ENCODE measurements at regions not wholly inside any gene's neighbourhood (a gene's known extent, or its start where the extent isn't known, plus 50 kb on each side); places are given as distances from the start of the nearest gene placed in this dataset.

DNA sequence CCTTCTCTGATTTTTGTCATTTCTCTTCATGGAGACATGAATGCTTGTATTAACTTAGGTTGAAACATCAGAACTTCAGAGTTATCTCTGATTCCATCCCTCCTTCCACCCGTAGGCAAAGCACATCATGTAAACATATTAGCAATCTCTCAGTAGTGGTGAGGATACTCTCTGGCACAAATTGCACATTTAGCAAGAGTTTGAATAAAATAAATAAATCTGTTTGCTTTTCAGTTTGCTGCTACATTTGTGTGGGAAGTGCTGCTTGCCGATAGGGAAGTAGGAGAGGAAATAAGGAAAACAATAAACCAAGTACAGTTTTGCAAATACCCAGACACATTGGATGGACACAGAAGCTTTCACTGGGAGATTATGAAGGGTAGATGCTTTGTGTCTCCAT lies 359.0 kb downstream of the BCKDHB start:
- no peak for TF ChIP-seq GATA2 (IDR thresholded peaks at IDR 0.05; ENCODE audit: low read depth, low read length)
- no peak for TF ChIP-seq GATA3 (IDR thresholded peaks at IDR 0.05; ENCODE audit: low read depth, low read length)
